DND-41 (cell line): ENCODE measurements at regions not wholly inside any gene's neighbourhood (a gene's known extent, or its start where the extent isn't known, plus 50 kb on each side); places are given as distances from the start of the nearest gene placed in this dataset.

Experiments
- EZH2 ChIP-seq: IDR thresholded peaks from 3 replicates; pipeline ENCODE4 v1.6.1; 2012; ENCODE audit warnings: borderline replicate concordance, low read depth, mild to moderate bottlenecking, moderate library complexity, low read length, inconsistent platforms; ENCODE audit not compliant: severe bottlenecking
- TF ChIP-seq, protein P1 (sequence below): IDR thresholded peaks from 2 replicates; pipeline ENCODE4 v1.5.1; 2012; ENCODE audit warnings: borderline replicate concordance, low read length, moderate library complexity, mild to moderate bottlenecking; ENCODE audit not compliant: poor library complexity, severe bottlenecking; ENCODE audit errors: extremely low read depth

- TF ChIP-seq EZH2, result no peak
- TF ChIP-seq, protein P1, sequence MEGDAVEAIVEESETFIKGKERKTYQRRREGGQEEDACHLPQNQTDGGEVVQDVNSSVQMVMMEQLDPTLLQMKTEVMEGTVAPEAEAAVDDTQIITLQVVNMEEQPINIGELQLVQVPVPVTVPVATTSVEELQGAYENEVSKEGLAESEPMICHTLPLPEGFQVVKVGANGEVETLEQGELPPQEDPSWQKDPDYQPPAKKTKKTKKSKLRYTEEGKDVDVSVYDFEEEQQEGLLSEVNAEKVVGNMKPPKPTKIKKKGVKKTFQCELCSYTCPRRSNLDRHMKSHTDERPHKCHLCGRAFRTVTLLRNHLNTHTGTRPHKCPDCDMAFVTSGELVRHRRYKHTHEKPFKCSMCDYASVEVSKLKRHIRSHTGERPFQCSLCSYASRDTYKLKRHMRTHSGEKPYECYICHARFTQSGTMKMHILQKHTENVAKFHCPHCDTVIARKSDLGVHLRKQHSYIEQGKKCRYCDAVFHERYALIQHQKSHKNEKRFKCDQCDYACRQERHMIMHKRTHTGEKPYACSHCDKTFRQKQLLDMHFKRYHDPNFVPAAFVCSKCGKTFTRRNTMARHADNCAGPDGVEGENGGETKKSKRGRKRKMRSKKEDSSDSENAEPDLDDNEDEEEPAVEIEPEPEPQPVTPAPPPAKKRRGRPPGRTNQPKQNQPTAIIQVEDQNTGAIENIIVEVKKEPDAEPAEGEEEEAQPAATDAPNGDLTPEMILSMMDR, result no peak
These were observed 51.0 kb upstream of the TSC22D2 start for GRCh38 chr3:150357140-150357539.
